DMS153 (cell line): ENCODE measurements at regions not wholly inside any gene's neighbourhood (a gene's known extent, or its start where the extent isn't known, plus 50 kb on each side); places are given as distances from the start of the nearest gene placed in this dataset.
"Not testable (repeated sequence)": the region's sequence is repeated elsewhere in the genome, so short reads cannot be mapped to it uniquely, and the experiment has no call there.

Source experiments
- DNase-seq: peaks from one replicate; lab custom pipeline; 2025; lab: John Stamatoyannopoulos, UW

DNA sequence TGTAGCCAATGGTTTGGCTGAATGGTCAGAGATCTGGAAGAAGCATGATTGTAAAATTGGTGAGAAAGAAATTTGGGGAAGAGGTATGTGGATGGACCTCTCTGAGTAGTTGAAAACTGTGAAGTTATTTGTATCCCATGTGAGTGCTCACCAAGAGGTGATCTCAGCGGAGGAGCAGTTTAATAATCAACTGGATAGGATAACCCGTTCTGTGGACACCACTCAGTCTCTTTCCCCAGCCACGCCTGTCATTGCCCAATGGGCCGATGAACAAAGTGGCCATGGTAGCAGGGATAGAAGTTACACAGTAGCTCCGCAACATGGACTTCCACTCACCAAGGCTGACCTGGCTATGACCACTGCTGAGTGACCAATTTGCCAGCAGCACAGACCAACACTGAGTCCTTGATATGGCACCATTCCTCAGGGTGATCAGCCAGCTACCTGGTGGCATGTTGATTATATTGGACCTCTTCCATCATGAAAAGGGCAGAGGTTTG is 257.4 kb upstream of the ATXN7L3B start:
- no peak for DNase-seq

DNA sequence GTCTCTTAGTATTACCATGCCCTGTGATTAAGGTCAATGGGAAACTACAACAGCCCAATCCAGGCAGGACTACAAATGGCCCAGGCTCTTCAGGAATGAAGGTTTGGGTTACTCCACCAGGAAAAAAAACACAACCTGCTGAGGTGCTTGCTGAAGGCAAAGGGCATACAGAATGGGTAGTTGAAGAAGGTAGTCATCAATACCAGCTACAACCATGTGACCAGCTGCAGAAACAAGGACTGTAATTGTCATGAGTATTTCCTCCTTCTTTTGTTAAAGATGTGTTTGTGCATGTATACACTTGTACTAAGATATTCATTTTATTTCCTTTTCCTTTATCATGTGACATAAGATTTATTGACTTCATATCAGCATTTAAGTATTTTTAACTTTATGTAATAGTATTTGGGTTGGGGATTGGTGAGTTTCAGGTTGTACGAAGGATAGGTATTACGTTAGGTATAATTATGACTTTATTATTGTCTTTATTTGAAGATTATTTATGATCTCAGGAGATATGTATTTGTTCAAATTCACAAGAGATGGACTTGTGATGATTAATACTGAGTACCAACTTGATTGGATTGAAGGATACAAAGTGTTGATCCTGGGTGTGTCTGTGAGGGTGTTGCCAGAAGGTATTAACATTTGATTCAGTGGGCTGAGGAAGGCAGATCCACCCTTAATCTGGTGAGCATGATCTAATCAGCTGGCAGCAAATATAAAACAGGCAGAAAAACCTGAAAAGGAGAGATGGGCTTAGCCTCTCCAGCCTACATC is 256.0 kb upstream of the ATXN7L3B start:
- DNase-seq = not testable (repeated sequence)

DNA sequence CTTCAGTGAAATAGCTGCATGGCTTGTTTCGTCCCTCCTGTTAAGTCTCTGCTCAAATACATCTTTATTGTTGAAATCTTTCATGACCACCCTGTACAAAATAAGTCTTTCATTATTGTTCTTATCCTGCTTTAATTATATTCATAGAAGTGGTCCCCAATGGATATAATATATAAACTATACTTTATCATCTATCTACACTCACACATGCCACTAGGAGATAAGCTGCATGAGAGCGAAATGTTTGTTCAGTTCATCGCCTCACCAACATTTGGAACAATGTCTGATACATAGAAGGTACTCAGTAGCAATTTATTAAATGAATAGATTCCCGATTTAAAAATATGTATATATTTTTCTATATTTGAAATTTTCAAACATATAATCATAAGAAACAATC is 254.0 kb upstream of the ATXN7L3B start:
- no peak for DNase-seq

DNA sequence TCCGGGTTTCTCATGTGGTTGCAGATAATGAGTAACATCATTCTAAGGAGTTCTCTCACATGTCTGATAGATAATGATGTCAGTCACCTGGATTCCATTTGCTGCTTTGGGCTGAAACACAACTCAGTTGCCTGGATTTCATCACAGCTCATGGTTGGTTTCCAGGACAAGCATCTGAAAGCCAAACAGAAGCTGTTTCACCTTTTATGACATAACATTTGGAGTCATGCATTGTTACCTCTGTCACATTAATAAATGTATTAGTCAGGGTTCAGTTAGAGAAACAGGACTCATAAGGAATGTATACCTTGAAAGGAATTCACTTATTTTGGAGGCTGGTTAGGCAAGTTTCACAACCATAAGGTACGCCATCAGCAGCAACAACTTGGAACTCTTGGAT is 251.9 kb upstream of the ATXN7L3B start:
- DNase-seq = no peak

DNA sequence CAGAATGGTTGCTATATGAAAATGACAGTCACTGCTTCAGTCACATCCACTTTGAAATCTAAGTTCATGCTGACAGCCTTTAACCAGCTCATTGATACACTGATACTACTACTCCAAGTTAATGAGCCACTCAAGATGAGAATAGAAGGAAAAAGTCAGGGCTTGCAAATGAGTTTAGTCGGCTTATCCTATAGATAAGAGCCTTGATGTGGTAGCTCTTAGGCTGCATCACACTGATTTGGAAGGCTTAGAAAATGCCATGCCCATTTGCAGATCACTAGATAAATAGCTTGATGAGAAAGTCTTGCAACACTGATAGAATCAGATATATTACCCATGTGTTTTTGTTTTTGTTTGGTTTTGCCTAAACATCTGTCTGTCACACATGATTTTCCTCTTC is 251.4 kb upstream of the ATXN7L3B start:
- DNase-seq = no peak

DNA sequence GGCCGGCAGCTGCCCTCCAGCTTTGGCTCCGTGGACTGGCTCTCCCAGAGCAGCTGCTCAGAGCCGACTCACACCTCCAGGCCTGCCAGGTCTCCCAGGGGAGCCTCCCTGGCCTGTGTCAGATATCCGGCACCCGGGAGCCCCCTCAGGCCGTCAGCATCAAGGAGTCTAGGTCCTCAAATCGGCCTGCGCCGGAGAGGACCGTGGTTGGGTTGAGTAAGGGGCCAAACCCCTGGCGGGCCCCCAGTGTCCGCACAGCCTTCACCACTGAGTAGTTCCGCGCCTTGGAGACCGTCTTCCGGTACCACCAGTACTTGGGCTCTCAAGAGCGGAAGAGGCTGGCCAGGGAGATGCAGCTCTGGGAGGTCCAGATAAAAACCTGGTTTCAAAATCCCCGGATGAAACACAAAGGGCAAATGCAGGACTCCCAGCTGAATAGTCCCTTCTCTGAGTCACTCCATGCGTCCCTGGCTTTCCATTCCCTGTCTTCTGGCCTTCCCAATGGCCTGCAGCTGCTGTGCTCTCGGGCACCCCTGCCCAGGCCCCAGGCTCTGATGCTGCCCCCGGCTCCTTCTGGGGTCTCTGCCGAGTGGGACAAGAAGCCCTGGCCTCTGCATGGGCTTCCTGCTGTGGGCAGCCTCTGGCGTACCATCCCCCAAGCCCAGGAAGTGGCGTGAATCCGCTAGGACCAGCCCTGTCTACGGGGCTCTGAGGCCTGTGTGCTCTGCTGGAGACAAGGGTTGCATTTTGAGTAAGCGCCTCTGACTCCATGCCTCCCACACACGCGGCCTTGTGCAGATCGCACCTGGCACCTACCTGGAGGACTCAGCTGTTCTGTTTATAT is 245.1 kb upstream of the ATXN7L3B start:
- DNase-seq = peak; percentile 78

DNA sequence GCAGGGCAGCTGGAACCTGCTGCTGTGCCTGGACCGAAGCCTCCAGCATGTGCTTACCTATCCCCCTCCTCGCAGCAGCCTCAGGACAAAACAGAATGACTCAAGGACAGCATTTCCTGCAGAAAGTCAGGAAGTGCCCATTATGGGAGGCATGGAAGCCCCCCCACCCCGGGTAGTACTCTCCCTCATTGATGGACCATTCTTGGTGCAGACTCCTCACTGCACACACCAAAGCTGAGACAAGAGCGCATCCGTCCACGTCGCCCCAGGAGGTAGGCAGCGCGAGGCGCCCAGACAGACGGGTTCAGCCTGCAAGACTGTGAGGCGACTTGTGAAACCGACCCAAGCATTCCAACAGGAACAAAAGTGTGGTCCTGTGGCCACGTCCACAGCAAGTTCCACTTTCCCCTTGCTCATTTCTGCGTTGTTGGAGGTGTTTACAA is 243.9 kb upstream of the ATXN7L3B start:
- DNase-seq = no peak

DNA sequence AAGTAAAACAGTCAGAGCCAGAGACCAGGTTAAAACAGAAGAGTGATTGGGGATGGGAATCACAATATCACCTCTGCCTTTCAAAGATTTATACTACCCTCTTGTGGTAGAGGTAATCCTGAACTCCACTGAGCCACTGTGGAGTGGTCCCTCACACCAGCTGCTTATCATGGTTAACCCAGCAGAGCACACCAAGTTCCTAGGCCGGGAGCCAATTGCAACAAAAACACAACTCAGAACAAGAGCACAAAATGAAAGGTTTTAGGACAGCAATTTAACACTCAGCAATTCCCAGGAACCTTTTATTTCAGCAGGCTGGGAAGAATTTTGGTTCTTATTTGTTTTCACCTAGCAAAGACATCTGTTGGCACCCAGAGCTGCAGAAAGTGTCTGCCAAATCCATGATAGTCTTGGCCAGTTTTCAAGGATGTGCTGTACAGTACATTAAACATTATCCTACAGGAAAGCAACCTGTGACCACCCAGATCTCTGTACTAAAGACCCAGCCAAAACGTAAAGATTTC is 220.5 kb upstream of the ATXN7L3B start:
- peak; percentile 13 for DNase-seq

DNA sequence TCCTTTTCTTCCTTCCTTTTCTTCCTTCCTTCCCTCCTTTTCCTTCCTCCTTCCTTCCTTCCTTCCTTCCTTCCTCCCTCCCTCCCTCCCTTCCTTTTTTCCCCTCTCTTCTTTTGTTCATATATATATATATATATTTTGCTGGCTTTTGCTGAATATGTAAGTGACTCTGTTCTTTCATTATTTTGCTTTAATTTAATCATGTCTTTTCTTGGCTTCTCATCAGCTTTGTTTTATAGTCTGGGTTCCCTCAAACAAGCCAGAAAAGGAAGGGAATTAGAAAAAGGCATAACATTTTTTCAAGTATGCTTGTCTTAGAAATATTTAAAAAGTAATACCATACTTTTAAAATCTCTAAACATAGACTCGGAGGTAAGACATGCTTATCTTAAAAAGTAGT is 219.9 kb upstream of the ATXN7L3B start:
- DNase-seq = no peak

DNA sequence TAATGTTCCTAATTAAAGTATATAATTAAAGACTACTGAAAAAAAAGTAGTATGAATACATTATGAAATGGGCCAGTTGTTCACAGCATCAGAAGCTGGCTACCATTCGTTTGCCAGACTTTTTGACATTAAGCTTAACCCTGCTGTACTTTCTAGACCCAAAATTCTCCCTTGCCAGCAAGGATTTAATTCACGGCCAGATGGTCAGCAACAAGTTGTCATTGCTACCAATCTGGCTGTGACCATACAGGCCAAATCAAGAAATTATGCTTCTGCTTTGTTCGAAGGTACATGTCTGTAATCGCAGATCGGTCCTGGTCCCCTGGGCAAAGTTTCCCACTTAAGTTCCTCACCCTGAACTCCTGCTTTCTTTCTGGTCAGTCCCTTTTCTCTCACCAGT is 217.7 kb upstream of the ATXN7L3B start:
- DNase-seq = no peak

DNA sequence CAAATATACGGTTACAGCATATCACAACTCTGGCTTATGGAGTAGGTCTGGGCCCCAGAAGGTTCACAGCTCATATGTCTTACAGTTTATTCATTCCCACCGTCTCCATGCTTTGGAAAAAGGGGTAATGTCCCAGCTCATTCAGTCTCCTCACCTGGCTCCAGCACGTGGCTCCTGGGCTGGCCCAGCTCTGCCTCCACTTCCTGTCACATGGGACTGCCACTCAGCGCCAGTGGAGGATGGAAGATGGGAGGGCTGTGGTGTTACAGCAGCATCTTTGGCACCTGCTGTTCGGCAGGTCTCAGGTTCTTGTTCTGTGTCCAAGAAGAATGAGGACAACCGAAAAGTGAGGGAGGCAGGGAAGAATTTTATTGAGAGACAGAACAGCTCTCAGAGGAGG is 216.3 kb upstream of the ATXN7L3B start:
- DNase-seq = no peak

DNA sequence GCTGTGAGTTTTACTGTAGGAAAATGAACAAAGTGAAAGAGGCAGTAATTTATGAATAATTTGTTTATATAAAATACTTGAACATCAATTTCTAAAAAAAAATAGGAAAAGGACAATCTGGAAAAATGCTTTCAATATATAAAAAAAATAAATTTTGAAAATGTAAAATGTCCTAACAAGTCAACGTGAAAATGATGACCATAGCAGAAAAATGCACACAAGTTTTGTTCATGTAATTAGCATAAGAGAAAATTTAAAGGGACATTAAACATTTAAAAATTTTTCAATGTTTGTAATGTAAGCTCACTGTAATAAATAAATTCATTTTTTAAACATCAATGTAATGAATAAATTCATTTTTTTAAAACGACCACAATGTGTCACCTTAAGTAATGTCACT is 214.8 kb upstream of the ATXN7L3B start:
- DNase-seq = no peak

DNA sequence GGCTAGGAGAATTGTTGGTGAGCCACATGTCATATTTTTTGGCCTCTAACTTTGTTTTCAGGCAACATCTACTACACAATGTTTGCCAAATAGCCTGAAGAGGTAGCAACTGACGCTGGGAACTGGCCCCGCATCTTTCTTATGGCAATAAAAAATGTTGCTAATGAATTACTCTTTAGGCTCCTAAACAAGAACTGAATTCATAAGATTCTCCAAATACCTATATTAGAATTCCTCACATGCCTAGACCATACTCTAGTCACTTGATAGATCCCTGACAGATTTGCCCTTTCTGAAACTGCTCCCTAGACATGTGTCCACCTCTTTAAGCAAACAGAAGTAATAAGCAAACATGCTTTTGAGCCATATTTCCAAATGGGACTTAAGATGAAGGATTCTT is 209.0 kb upstream of the ATXN7L3B start:
- DNase-seq = no peak

DNA sequence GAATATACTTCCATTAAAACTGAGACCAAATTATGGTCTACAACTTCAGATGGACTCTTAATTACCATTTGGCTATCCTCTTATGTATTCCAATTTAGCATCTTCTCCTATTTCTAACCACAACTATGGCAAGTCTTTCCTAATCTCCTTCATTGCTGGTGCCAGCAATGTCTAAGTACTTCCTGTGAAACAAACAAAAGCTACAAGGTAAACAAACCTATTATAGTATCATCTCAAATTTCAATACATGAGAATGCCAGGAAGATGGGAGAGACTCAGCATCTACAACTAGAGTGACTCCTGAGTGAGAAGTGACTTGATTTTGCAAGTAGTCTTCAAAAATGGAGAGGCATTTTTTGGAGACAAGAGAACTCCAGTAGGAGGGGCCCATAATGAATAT is 202.9 kb upstream of the ATXN7L3B start:
- DNase-seq = peak; percentile 17

DNA sequence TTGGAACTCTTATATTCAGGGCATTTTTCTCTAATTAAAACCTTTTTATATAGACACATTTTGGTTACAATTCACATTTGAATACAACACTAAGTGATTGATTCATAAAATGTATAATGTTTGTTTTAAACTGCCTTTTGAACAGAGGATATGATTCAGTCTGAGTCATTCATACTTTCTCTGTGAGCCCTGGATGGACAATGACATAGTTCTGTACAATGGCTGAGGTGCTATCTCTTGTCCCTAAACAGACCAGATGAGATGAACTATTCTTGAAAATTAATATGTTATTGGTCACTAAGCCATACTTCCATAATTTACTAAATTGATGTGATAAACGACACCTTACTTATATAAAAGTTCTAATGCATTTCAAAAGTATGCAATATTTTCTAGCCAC is 199.7 kb upstream of the ATXN7L3B start:
- DNase-seq = no peak

DNA sequence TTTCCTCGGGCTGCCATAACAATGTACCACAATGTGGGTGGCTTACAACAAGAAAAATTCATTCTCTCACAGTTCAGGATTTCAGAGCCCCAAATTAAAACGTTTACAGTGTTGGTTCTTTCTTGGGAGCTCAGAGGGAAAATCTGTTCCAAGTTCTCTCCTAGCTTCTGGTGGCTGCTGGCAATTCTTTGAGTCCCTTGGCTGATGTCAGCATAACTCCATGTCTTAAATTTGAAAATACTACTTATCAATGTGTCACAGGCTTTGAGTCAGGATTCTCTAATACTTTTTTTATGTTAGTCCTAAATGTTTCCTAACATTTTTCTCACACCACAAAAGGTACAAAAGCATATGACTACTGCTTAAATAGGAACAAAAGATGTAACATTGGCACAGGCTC is 198.4 kb upstream of the ATXN7L3B start:
- DNase-seq = no peak

DNA sequence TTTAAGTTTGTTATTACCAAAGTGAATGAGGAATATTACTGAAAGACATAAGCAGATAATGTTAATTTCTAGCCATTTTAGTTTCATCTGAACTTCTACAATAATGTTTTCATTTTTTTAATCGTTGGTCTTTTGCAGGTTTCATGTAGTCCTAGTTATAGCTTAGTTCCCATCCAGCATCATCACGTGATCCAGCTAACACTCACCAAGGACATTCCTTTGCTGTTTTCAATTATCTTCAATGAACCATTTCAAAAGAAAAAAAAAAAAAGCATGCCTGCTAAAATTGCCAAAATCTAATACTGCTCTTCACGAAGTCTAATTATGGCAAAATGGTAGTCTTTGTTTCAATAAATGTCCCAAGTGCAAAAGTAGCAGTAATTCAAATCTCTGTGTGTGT is 187.7 kb upstream of the ATXN7L3B start:
- no peak for DNase-seq

DNA sequence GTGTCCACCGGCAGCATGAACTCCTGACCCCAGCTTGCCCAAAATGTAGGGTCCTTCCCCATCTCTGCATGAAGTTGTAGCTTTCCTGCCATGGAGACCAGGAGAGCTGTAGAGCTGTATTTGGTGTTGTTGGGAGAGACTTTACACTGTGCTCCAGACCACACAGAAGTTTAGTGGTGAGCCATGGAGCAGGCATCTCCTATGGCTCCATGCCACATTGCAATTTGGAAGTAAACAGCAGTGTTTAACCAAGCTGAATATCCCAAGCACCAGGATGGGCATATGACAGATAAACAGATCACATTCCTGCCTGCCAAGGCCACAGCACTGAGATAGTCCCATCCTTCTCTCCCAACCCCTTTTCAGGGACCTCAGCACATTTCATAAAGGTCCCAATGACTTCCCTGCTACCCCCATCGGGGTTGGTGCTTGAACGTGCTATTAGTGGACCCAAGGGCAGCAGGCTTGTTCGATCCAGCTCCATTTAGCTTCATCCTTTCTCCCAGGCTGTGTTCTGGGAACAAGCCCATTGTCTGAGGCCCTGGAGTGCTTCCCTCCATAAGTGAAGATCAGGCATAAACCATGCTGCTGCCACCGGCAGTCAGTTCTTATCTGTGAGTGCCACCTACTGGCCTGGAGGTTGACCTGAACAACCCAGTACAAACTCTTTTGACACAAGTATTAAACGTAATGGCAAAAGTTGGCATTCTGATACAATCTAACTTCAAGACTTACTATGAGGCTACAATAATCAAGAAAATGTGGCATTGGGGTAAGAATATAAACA is 172.3 kb upstream of the ATXN7L3B start:
- DNase-seq = no peak

DNA sequence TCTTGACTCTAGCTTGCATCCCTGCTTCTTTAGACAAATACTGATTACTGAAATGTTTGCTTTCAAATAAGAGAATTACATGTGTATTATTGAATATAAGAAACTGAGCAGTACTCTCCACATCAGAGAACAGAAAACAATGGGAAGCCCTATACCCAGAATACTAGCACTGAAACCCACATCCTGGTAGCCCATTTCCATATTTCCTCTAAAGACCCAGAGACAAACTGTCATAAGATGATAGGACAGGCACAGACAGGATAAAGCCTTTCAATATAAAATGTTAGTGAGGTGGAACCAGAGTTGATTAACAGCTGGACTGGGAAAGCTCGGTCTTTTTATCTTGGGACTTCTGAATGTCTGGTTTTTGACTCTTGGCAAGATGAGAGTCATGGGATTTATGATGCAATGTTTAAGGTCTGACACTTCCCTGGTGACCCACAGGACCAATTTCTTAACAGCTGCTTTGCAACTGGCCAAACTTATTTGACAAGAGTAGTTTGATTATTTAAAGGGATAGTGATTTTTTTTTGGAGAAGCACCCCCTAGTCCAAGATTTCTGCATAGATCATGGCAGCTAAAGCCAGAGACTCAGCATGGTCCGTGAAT is 166.9 kb upstream of the ATXN7L3B start:
- no peak for DNase-seq

DNA sequence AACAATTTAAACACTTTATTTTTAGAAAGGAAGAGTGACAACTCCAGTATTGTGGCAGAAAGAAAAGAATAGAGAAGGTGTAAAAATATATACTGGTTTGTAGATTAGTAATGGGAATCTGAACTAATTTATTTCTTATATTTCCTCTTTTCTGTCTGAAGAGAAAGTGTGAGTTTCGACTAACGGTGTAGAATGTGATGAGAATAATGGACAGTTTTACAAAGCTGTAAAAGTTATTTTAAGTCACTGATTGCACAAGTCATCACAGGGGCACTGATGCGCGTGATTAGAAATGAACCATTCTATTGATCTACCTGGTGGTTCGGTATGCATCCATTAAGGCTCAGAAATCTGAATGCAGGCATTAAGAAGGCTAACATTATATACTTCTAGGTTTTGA is 158.5 kb upstream of the ATXN7L3B start:
- no peak for DNase-seq

DNA sequence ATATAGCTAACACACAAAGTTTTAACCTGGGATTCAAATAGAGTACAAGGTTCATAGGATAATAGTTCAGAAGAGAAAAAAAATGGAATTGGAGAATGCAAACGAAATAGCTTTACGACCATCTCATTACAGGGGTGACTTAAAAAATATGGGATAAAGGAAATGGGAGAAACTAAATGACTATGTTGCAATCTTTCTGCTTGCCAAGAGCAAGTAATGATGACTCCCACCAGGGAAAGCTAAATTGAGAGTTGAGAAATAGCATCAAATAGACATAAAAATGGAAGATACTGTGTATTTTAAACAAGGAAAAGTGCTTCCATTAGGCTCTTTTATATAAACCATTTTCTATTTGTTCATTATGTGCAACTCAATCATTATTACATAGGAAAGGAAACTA is 155.7 kb upstream of the ATXN7L3B start:
- no peak for DNase-seq

DNA sequence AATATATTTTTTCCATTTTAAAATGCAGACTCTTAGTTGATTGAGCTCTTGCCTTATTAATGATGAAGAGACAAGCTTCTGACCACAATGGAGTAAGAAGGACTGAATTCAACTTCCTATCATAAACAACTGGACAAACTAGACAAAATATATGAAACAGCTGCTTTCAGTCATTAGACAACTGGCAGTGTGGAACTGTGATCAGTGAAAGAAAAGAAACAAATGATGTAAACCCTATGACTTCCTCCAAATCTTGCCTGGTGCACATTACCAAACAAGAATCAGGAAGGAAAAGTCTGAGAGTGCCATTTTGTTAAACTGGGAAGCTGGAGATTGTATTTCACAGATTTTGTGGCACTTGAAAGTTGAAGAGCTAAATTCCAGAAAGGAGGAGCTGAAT is 154.7 kb upstream of the ATXN7L3B start:
- DNase-seq = no peak
